T-helper 1 cell treated with Interleukin-12 subunit alpha and Interleukin-12 subunit beta and Interleukin-4 antibody, amounts not matched to agents 30 μg/mL and 1 μg/mL, for 36 hours (primary cell): ENCODE measurements at regions not wholly inside any gene's neighbourhood (a gene's known extent, or its start where the extent isn't known, plus 50 kb on each side); places are given as distances from the start of the nearest gene placed in this dataset.

Experiments
- H3K27ac Mint-ChIP-seq: one replicate; pipeline ENCODE4 v1.8.0; 2021; ENCODE audit warnings: mild to moderate bottlenecking, mixed read lengths
- H3K27me3 Mint-ChIP-seq: one replicate; pipeline ENCODE4 v1.8.0; 2021; ENCODE audit warnings: low read depth, mixed read lengths
- H3K36me3 Mint-ChIP-seq: one replicate; pipeline ENCODE4 v1.8.0; 2021; ENCODE audit warnings: low read depth, mixed read lengths
- H3K4me1 Mint-ChIP-seq: one replicate; pipeline ENCODE4 v1.8.0; 2021; ENCODE audit warnings: low read depth, mixed read lengths
- H3K4me3 Mint-ChIP-seq: one replicate; pipeline ENCODE4 v1.8.0; 2021; ENCODE audit warnings: mild to moderate bottlenecking, moderate library complexity, mixed read lengths
- H3K9me3 Mint-ChIP-seq: one replicate; pipeline ENCODE4 v1.8.0; 2021; ENCODE audit warnings: mixed read lengths

DNA sequence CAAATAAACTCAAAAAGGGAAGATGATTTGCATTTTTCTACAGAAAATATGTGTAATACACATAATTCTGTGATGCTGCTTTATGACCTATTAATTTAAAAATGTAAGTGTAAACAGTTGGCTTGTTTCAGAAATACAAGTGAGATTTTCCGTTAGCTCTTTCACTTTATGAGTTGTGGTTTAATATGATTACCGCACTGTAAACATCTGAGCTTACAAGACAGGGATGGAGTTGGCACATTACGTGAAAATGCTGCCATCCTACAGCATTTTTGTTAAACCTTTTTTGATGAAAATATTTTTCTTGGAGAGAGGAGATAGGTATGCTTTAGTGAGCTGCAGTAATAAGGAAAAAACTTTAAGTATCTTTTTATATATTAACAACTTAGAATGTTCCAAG lies 426.8 kb upstream of the ADAMTS5 start:
- Mint-ChIP-seq H3K27ac (no peak overlapping the region), H3K36me3 (no peaks in the 10 kb centered on the region), H3K4me1 (no peaks in the 10 kb centered on the region), H3K27me3 (no peaks in the 10 kb centered on the region), H3K4me3 (no peak overlapping the region), H3K9me3 (no peaks in the 10 kb centered on the region)

DNA sequence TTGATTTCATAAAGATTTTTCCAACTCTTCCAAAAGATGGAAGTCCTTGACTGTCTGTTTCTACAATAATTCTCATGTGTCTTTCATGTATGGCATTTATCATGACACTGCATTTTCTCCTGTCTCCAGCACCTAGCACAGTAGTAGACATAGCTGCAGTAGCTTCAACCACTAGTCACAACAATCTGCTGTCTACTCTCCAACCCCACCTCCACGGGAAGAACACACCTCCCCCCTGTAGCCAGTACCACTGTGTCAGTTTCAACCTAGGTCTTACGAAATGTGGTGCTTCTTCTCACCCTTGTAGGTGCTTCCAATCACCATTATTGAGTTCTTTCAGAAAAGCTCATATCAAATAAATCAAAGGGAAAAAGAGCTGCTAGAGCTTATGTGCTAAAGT lies 425.1 kb upstream of the ADAMTS5 start:
- H3K27me3 Mint-ChIP-seq, result no peaks in the 10 kb centered on the region
- no peak overlapping the region for H3K27ac Mint-ChIP-seq
- no peaks in the 10 kb centered on the region for H3K4me1 Mint-ChIP-seq
- no peaks in the 10 kb centered on the region for H3K9me3 Mint-ChIP-seq
- no peaks in the 10 kb centered on the region for H3K36me3 Mint-ChIP-seq
- H3K4me3 Mint-ChIP-seq, result no peak overlapping the region

DNA sequence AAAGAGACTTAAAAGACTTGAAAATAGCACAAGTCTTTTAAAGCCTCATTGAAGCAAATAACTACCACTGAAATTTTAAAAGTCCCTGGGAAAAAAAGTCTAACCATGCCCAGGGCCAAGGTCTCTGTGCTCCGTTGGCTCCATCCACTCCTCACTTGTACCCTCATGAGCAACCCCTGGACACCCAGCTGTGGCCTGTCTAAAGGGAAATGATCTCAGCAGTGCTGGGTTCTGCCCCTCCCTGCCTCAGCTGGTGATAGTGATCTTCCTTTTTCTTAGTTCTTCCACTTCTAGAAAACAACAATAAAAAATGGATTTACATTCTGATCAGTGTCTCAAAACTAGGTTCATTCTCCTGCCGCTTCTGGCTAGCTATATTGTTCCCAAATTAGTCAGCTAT lies 423.5 kb upstream of the ADAMTS5 start:
- H3K27me3 Mint-ChIP-seq, result no peaks in the 10 kb centered on the region
- no peak overlapping the region for H3K4me3 Mint-ChIP-seq
- peaks cover 5% of the 10 kb centered on the region for H3K9me3 Mint-ChIP-seq
- H3K27ac Mint-ChIP-seq, result no peak overlapping the region
- H3K4me1 Mint-ChIP-seq, result no peaks in the 10 kb centered on the region
- no peaks in the 10 kb centered on the region for H3K36me3 Mint-ChIP-seq

DNA sequence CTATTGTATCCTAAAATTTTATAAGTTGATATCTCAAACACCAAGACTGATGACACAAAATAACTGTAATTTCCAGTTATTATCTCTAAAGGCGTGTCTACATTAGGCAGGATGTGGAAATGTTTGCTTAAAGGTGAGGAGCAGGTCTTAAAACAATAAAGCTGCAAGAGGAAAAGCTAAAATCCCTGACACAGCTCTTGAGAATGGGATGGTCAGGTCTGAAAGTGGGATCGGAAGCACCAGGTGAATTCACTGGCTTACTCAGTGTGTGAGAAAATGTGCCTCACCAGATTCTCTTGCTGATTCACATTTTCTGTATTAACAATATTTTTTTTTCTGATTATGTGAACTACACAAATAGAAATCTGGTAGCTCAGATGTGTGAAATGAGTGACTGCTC lies 421.9 kb upstream of the ADAMTS5 start:
- Mint-ChIP-seq H3K9me3 (peaks cover 5% of the 10 kb centered on the region), H3K4me1 (no peaks in the 10 kb centered on the region), H3K27me3 (no peaks in the 10 kb centered on the region), H3K27ac (no peak overlapping the region), H3K4me3 (no peak overlapping the region), H3K36me3 (no peaks in the 10 kb centered on the region)

DNA sequence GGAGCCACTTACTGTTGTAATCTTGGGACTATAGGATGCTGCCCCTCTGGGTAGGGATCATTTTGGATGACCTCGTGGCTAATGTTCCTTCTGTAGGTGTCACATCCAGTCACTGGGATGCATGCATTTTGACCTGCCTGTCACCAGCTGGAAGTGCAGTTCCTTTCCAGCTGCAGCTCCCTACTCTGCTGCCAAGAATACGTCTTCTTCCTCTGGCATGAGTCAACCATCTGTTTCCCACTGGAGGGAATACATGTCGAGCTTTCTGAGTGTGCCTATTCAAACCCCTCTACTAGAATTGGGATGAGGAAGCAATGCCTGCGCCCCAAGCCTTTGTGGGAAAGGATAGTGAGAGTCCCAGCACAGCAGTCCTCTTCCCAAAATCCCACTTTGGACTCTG lies 415.5 kb upstream of the ADAMTS5 start:
- H3K9me3 Mint-ChIP-seq, result peaks cover 10% of the 10 kb centered on the region
- no peak overlapping the region for H3K4me3 Mint-ChIP-seq
- H3K36me3 Mint-ChIP-seq, result no peaks in the 10 kb centered on the region
- H3K27me3 Mint-ChIP-seq, result no peaks in the 10 kb centered on the region
- no peaks in the 10 kb centered on the region for H3K4me1 Mint-ChIP-seq
- no peak overlapping the region for H3K27ac Mint-ChIP-seq

DNA sequence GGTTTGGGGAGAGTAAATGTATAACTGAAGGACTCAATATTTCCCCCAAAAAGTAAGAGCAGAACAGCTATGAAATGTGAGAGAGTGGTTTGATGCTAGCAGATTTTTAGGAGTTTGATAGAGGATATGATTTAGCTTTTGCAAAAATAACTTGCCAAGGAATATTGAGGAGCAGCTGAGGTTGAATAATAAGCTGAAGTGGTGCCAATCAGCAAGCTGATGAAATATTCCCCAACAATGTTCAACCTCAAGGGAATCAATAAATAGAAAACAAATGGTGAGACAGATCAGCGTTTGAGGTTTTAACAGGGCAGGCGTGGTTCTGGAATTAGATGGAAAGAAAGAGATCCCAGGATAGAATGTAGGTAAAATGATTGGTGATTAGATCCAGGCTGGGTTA lies 413.4 kb upstream of the ADAMTS5 start:
- H3K9me3 Mint-ChIP-seq, result peaks cover 5% of the 10 kb centered on the region
- no peaks in the 10 kb centered on the region for H3K4me1 Mint-ChIP-seq
- no peaks in the 10 kb centered on the region for H3K27me3 Mint-ChIP-seq
- no peaks in the 10 kb centered on the region for H3K36me3 Mint-ChIP-seq
- H3K27ac Mint-ChIP-seq, result no peak overlapping the region
- no peak overlapping the region for H3K4me3 Mint-ChIP-seq

DNA sequence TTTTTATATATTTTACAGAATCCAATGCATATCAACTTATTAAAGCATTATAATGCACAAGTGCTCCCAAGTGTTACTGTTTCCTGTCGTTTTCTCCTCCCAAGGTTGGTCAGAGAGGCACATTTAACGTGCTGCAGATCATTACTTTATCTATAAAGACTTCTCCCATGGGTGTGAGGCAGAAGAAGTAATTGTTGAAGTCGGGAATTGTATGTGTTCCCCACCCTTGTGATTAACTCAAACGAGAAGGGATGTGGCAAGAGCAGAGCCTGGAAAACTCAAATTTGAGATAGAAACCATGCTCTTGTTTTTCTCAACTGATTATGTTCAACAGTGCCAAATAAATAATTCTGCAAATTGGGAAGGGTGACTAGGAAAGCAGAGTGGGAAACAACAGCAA lies 412.5 kb upstream of the ADAMTS5 start:
- H3K4me3 Mint-ChIP-seq, result no peak overlapping the region
- H3K27me3 Mint-ChIP-seq, result no peaks in the 10 kb centered on the region
- no peaks in the 10 kb centered on the region for H3K36me3 Mint-ChIP-seq
- H3K27ac Mint-ChIP-seq, result no peak overlapping the region
- H3K4me1 Mint-ChIP-seq, result no peaks in the 10 kb centered on the region
- peaks cover 5% of the 10 kb centered on the region for H3K9me3 Mint-ChIP-seq

DNA sequence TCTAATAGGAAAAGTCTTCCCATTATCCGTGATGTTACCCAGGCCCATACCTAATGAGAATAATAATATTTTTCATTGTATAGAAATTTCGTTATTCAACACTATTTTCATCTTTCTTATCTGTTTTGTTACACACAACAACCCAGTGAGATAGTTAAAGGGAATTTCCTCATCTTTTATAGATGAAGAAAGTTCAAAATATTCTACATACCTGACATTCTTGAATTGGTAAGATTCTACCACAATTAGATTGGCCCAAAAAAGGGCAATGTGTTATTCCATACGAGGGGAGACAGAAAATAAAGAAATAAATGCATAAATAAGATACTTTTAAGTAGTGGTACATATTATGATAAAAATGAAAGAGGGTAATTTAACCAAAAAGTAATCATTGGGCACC lies 405.5 kb upstream of the ADAMTS5 start:
- no peak overlapping the region for H3K4me3 Mint-ChIP-seq
- H3K9me3 Mint-ChIP-seq, result peaks cover 9% of the 10 kb centered on the region
- no peaks in the 10 kb centered on the region for H3K4me1 Mint-ChIP-seq
- H3K27ac Mint-ChIP-seq, result no peak overlapping the region
- H3K36me3 Mint-ChIP-seq, result no peaks in the 10 kb centered on the region
- no peaks in the 10 kb centered on the region for H3K27me3 Mint-ChIP-seq

DNA sequence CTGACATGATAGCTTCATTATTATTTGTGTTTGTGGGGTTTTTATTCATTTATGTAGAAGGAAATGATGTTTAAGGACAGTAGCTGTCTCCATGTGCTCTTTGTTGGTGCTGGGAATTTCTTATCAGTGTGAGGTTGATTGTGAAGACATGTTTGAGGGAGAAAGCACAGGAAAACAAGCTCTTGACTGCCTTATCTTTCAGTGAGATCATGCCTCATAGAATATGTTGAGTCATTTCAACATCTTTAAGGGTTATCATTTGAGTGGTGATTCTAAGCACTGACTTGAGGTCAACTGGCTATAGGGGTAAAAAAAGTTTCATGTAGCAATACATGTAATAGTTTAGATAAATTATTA lies 405.1 kb upstream of the ADAMTS5 start:
- no peak overlapping the region for H3K4me3 Mint-ChIP-seq
- H3K4me1 Mint-ChIP-seq, result no peaks in the 10 kb centered on the region
- no peaks in the 10 kb centered on the region for H3K27me3 Mint-ChIP-seq
- no peak overlapping the region for H3K27ac Mint-ChIP-seq
- H3K9me3 Mint-ChIP-seq, result peaks cover 9% of the 10 kb centered on the region
- no peaks in the 10 kb centered on the region for H3K36me3 Mint-ChIP-seq

DNA sequence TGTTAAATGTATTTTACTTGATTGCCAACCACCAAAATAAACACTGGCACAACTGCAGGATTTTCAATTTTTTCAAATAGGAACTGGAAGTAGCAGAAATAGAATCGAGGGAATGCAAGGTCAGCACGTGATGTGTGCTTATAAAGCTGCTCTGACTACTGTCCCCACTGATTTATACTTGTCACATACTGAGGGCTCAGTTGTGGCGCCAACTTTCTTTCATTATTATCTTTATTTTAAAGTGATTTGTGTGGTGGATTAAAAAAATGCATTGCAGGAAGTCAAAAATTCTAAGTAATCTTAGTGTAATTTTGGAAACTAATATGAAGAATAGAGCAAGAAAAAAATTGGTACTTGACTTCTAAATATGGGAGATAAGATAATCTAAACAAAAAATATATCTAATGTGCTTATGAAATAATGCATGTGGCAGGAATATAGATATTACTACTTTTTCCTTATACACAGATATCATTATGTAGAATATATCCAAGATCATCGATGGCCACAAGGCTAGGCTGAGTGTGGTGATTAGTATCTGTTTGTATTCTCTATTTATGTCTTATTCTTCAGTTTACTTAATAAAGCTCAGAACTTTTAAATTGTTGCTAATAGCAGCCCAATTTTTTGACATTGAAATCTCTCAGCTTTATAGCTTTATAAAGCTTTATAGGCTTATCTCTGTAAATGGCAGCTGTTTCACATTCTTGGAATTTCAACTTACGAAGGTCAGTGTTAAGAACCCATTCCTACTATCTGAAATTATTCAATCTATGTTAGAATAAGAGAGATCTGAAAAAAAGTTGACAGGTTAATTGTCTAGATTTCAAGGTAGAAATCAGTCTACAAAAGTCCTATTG lies 404.5 kb upstream of the ADAMTS5 start:
- peaks cover 10% of the 10 kb centered on the region for H3K9me3 Mint-ChIP-seq
- no peaks in the 10 kb centered on the region for H3K4me1 Mint-ChIP-seq
- H3K27ac Mint-ChIP-seq, result no peak overlapping the region
- no peaks in the 10 kb centered on the region for H3K27me3 Mint-ChIP-seq
- no peak overlapping the region for H3K4me3 Mint-ChIP-seq
- H3K36me3 Mint-ChIP-seq, result no peaks in the 10 kb centered on the region

DNA sequence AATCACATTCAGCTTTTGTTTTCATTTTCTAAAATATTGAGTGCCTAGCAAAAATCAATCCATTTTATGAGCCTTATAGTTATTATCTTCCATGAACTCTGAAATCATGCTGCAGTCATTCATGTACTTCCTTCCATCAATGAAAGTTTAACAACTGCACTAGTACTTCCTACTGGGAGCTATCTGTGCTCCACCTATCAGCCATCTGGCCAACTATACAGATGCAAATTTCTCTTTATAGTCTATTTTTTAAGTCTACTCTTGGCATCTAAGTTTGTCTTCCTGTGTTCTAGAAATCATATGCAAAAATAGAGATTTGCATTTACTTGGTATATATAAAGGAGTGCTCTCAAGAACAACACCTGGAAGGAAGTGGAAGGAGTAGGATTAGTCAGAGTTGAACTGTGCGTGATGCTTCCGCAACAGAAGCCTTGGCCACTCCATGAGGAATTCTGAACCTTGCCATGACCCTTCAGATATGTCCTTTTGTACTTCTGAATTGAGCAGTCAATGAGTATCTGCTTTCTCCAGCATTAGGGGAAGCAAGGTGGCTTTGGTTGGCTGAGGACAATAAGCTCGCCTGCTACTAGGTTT lies 403.2 kb upstream of the ADAMTS5 start:
- no peak overlapping the region for H3K27ac Mint-ChIP-seq
- no peak overlapping the region for H3K4me3 Mint-ChIP-seq

DNA sequence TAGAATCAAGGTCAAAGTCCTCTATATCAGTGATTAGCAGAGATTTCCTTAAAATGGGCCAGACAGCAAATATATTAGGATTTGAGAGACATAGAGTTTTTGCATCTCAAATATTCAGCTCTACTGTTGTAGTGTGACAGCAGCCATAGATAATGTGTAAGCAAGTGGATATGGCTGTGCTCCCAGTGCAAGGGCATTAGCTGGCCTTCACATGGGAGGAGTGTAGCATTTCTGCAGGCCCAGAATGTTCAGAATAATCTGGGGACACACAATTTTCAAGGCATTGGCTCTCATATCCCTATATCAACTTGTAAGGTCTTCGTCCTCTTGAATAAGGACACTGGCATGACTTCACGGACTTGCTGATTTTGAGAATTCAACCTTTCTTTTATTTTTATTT lies 402.3 kb upstream of the ADAMTS5 start:
- Mint-ChIP-seq H3K4me1 (no peaks in the 10 kb centered on the region), H3K27me3 (no peaks in the 10 kb centered on the region), H3K27ac (no peak overlapping the region), H3K36me3 (no peaks in the 10 kb centered on the region), H3K4me3 (no peak overlapping the region), H3K9me3 (peaks cover 17% of the 10 kb centered on the region)

More for the DNA sequence above, 403.2 kb upstream of the ADAMTS5 start:
- H3K9me3 Mint-ChIP-seq, result peaks cover 17% of the 10 kb centered on the region
- H3K4me1 Mint-ChIP-seq, result no peaks in the 10 kb centered on the region
- H3K36me3 Mint-ChIP-seq, result no peaks in the 10 kb centered on the region
- no peaks in the 10 kb centered on the region for H3K27me3 Mint-ChIP-seq

DNA sequence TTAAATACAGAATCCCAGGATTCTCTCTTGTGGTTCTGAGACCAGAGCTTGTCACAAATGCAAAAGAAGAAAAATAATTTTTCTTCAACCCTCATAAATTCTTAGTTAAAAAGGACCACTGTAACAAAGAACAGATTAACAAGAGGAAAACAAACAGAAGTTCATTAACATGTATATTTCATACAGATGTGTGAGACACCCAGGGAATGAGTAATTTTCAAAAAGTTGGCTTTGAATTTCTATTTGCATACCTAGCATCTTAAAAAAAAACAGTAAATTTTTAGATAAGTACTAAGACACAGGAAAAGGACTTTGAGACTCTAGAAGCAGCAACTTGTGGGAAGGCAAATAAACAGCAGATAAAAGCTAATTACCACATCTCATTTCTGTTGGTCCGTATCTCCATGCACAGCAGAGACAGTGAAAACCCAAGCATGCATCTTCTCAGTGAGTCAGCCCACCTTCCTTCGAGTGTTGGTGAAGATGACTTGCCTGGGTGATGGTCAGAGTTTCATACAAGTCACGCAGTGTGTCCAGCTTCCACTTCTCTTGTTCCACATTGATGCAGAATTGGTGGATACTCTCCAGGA lies 399.9 kb upstream of the ADAMTS5 start:
- no peak overlapping the region for H3K4me3 Mint-ChIP-seq
- H3K27ac Mint-ChIP-seq, result no peak overlapping the region
- no peaks in the 10 kb centered on the region for H3K4me1 Mint-ChIP-seq
- no peaks in the 10 kb centered on the region for H3K27me3 Mint-ChIP-seq
- H3K9me3 Mint-ChIP-seq, result peaks cover 14% of the 10 kb centered on the region
- no peaks in the 10 kb centered on the region for H3K36me3 Mint-ChIP-seq

DNA sequence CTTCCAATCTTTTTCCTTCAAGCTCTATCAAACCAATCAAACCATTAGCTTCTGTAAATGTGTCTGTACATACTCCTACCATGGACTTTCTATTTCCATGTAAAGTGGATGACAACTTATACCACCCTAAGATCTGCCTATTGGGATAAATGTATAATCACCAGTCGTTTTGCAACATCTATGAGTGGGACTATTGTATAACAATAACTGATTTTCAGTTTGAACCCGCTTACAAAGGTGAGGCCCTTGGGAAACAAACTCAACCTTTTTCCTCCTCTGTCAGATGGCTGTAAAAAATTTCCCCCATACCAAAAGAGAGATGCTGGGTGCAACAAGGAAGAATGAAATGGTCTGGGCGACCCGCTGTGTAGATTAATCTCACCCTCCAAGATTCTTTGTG lies 399.1 kb upstream of the ADAMTS5 start:
- H3K4me3 Mint-ChIP-seq, result no peak overlapping the region
- peaks cover 12% of the 10 kb centered on the region for H3K9me3 Mint-ChIP-seq
- H3K36me3 Mint-ChIP-seq, result no peaks in the 10 kb centered on the region
- H3K27me3 Mint-ChIP-seq, result no peaks in the 10 kb centered on the region
- H3K27ac Mint-ChIP-seq, result no peak overlapping the region
- no peaks in the 10 kb centered on the region for H3K4me1 Mint-ChIP-seq

DNA sequence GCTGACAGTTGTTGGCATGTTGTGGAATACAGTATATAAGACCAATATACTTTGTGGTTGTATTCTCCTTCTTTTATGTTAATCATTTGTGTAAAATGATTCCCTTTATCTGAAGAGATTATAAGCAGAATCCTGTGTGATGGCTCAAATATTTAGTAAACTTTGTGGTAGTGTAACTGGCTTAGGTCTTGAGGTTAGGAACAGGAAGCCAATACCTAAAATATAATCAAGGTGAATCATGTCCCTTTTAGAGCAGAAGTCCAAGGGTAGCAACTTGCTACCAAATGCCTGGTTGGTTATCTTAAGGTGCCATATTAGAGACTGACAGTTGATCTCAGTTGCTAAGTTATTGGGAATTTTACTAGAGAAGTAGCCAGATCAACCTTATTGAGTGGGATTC lies 398.5 kb upstream of the ADAMTS5 start:
- no peak overlapping the region for H3K4me3 Mint-ChIP-seq
- no peaks in the 10 kb centered on the region for H3K27me3 Mint-ChIP-seq
- H3K4me1 Mint-ChIP-seq, result no peaks in the 10 kb centered on the region
- no peaks in the 10 kb centered on the region for H3K36me3 Mint-ChIP-seq
- H3K27ac Mint-ChIP-seq, result no peak overlapping the region
- H3K9me3 Mint-ChIP-seq, result peaks cover 12% of the 10 kb centered on the region
